ENCODE measurements at regions not wholly inside any gene's neighbourhood (a gene's known extent, or its start where the extent isn't known, plus 50 kb on each side); places are given as distances from the start of the nearest gene placed in this dataset.
"Not testable (repeated sequence)": the region's sequence is repeated elsewhere in the genome, so short reads cannot be mapped to it uniquely, and the experiment has no call there.

DNA sequence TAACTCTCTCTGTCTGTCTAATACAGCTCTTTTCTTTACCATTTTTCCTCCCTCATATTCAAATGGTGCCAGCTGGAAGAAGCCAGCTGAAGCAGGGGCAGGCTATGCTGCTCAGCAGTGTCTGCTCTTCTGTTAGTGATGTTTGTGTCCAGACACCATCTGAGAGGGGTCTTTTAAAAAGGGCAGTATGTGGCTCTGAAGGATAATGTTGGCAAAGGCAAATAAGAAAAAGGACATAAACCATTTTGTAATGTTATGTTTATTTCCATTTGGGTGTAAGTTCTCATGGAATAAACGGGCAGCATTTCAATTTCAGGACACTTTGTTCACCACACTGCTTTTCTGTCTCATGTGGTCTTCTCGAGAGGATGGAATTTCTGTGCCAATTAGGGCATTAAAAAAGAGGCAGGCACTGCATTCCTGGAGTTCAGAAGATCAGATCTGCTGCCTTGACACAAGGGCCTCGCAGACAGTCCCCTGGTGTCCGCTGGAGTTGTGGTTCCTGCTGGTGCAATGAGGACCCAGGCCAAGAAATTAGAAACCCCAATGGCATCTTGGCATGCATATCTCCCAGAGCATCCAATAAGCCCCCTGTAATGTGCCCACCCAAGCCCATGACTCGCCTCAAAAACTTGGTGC, 109.0 kb upstream of the ELMO1 start:
- no peak for DNase-seq
- Histone ChIP-seq H3K4me3 (ENCODE audit: insufficient read depth, low read depth, low read length) (no peak overlapping the region), H3K27me3 (ENCODE audit: control insufficient read depth, insufficient read depth, low read length) (no peaks in the 10 kb centered on the region), H3K36me3 (replicated peaks; ENCODE audit: control insufficient read depth, insufficient read depth, low read length) (no peaks in the 10 kb centered on the region)

DNA sequence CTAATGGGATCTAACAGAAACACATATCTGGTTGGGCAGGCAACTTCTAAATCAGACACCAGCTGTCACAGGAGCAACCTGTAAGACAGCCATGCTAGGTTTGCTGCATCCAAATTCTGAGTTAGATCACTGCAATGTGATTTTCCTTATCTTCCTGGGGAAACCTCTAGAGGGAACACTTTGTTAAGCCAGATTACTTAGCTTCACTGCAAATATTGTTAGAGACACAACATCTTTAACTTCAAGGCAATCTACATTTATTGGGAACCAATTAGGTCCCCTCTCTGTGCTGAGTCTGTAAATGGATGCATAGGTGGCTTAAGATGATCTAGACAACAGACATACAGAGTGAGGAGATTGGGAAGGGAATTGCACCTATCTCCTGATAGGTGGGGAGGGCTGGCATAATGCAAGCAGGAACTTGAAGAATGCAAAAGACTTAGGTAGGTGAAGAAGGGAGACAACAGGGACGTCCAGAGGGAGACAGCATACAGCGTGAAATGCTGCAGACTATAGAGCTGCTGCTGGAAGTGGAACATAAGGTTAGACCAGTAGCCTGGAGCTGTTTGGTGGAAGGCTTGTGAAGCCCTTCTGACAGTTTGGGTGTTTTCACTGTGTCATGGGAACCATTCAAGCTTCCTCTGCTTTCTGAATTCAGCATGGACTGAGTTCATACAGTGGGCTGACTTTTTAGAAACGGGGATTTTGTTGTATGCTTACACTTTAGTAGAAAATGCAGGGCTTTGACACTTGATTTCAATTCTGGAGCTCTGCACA, 109.8 kb upstream of the ELMO1 start:
- H3K4me3 ChIP-seq (ENCODE audit: insufficient read depth, low read depth, low read length): no peak overlapping the region
- H3K36me3 ChIP-seq (replicated peaks; ENCODE audit: control insufficient read depth, insufficient read depth, low read length): no peaks in the 10 kb centered on the region
- H3K27me3 ChIP-seq (ENCODE audit: control insufficient read depth, insufficient read depth, low read length): no peaks in the 10 kb centered on the region
- DNase-seq: no peak

DNA sequence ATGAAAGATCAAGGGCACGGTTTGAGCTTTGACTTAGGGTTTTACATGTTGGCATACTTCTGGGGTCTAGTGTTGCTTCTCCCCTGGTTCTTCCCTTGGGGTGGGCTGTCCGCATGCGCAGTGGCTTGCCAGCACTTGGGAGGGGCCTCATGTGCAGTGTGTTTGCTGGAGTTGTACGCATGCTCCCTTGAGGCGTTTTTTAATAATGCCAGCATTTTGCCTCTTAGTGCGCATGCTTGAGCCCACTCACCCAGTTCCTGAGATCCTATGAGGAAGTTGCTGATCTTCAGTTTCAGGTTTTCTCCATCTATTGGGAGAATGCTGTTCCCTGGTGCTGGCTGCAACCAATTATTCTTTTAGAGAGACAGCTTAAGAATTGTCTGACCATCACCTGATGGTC, 113.4 kb upstream of the GPR141 start:
- H3K36me3 ChIP-seq (replicated peaks; ENCODE audit: control insufficient read depth, insufficient read depth, low read length): peaks cover 3% of the 10 kb centered on the region
- no peaks in the 10 kb centered on the region for H3K27me3 ChIP-seq (ENCODE audit: control insufficient read depth, insufficient read depth, low read length)

DNA sequence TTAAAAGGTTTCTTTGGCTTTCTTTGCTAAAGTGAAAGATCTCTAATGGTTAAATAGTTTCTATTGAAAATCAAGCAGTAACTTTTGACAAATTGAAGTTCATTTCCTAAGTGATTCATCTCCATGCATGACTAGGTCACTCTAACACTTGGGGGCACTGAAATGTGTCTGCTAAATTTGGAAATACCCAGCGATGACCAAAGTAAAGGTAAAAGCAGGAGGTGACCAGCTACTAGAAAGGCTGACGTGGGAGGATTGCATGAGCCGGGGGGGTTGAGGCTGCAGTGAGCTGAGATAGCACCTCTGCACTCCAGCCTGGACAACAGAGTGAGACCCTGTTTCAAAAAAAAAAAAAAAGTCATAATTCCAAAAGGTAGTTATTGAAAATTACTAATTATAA, 111.8 kb upstream of the GPR141 start:
- peaks cover 3% of the 10 kb centered on the region for H3K36me3 ChIP-seq (replicated peaks; ENCODE audit: control insufficient read depth, insufficient read depth, low read length)
- no peak for DNase-seq
- H3K27me3 ChIP-seq (ENCODE audit: control insufficient read depth, insufficient read depth, low read length): no peaks in the 10 kb centered on the region
- H3K4me3 ChIP-seq (ENCODE audit: insufficient read depth, low read depth, low read length): no peak overlapping the region

More for the DNA sequence above, 113.4 kb upstream of the GPR141 start:
- H3K4me3 ChIP-seq (ENCODE audit: insufficient read depth, low read depth, low read length): no peak overlapping the region
- DNase-seq: no peak

DNA sequence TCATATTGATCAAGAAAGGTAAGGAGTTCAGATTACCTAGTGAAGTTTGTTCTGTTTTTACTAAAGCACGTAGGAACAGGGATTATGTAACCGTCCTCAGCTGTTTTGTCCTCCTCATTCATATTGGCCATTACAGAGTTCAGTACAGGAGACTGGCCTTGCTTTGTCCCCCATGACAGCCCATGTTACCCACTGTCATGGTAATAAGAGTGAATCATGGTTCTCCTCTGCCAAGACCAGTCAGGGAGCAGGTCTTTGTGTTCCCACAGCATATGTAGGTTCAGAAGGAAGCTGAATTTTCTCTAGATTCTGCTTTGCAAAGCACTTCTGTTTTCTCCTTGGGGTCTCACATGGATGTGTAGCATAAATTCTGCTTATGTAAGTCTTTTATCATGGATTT, 106.2 kb upstream of the GPR141 start:
- Histone ChIP-seq H3K4me3 (ENCODE audit: insufficient read depth, low read depth, low read length) (no peak overlapping the region), H3K36me3 (replicated peaks; ENCODE audit: control insufficient read depth, insufficient read depth, low read length) (no peaks in the 10 kb centered on the region), H3K27me3 (ENCODE audit: control insufficient read depth, insufficient read depth, low read length) (no peaks in the 10 kb centered on the region)
- no peak for DNase-seq

DNA sequence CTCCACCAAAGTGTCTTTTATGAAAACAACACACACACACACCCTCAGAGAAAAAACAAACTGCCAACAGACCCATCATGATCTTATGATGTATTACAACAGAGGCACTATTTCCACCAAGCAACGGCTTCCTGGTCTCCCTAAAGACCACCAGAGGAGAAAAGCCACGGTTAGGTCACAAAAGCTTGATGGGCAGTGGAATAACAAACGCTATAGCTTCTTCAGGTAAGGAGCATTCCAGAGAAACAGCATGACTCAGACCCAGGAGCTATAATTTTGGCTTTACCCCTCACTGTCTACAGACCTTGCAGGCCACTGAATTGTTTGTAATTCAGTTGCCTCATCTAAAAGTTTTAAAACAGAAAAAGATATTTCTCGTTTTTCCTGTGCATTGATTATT, 105.7 kb upstream of the GPR141 start:
- DNase-seq: no peak
- H3K36me3 ChIP-seq (replicated peaks; ENCODE audit: control insufficient read depth, insufficient read depth, low read length): no peaks in the 10 kb centered on the region
- H3K4me3 ChIP-seq (ENCODE audit: insufficient read depth, low read depth, low read length): no peak overlapping the region
- H3K27me3 ChIP-seq (ENCODE audit: control insufficient read depth, insufficient read depth, low read length): no peaks in the 10 kb centered on the region

DNA sequence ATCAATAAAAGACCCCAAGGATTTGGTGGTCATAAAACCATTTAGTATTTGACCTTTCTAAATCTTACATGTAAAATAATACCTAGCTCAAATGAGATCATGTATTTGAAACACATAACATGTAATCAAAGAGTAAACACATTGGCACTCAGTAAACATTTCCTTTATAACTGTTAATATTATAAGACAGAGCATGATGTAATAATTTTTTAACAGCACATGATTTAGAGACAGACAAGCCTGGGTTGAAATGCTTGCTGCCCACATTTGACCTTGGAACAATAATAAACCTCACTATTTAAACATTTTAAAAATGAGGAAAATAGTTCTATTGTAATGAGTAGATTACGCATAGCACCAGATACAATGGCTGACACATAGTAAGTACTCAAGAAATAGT, 105.2 kb upstream of the GPR141 start:
- Histone ChIP-seq H3K27me3 (ENCODE audit: control insufficient read depth, insufficient read depth, low read length) (no peaks in the 10 kb centered on the region), H3K36me3 (replicated peaks; ENCODE audit: control insufficient read depth, insufficient read depth, low read length) (no peaks in the 10 kb centered on the region), H3K4me3 (ENCODE audit: insufficient read depth, low read depth, low read length) (no peak overlapping the region)
- DNase-seq: no peak

DNA sequence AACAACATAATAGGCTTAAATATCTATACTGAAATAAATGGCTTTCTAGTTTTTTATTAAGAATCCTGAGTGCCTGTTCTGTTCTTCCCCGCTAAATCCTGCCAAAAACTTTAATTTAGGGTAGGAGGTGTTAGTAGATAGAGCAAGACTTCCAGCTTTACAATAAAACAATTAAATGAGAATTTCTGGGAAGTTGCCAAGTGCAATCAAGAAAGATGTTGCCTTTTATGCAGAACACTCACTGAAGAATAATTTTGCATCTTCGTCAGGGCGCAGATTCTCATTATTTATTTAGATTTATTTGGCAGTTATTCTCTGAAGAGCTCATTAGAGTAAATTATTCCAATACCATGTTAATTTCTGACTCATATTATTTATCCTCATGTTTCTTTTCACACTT, 103.2 kb upstream of the GPR141 start:
- Histone ChIP-seq H3K4me3 (ENCODE audit: insufficient read depth, low read depth, low read length) (no peak overlapping the region), H3K27me3 (ENCODE audit: control insufficient read depth, insufficient read depth, low read length) (no peaks in the 10 kb centered on the region), H3K36me3 (replicated peaks; ENCODE audit: control insufficient read depth, insufficient read depth, low read length) (no peaks in the 10 kb centered on the region)
- DNase-seq: no peak

DNA sequence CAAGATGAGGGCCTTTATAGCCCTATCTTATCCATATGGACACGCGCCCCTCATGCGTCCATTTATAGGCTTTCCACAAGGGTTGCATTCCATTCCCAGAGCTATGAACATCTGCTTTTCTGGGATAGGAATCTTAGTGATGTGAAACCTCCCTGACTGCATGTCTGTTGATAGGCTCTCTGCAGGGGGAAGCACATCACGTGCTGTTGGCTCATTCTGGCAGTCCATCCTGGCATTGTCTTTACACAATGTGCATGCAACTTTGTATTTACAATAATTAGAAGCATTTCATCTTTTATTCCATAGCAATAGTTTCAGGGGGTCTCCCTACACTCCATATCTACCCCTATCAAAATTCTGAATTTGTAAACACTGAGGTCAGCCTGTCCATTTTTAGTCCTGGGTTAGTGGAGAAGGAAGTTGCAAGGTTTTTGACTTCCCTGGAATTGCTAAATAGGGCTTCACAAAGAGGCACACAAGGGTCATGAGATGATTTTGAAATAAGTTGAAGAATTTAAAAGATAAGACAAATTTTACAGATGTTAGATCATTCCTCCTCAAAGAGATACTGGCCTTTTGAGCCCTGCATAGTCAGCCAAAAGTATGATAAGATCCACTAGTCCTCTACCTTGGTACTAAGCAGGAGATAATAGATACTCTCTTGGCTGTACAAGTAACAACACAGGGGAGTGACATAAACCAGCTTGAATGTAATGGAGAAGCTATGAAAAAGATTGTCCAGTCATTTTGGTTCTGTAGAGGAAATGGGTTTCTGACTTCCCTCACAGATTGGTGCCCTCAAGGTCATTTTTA, 98.7 kb upstream of the GPR141 start:
- not testable (repeated sequence) for H3K36me3 ChIP-seq (replicated peaks; ENCODE audit: control insufficient read depth, insufficient read depth, low read length); DNase-seq; H3K27me3 ChIP-seq (ENCODE audit: control insufficient read depth, insufficient read depth, low read length); H3K4me3 ChIP-seq (ENCODE audit: insufficient read depth, low read depth, low read length)

DNA sequence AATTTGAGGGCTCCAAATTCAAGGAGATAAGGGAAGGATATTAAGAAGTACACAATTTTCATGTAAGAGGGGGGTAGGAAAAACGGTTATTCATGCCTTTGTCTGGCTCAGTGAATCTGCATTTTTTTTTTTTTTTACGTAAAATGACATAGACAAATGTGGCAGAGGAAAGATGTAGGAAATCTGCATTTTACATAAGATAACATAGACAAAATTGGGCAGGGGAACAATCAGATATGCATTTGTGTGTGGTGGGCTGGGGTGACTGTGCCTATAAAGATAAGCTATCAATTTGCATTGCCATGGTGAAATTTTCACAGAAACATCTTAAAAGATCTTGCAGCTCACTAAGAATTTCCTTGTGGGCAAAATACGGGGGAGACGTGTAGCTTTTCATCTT, 92.7 kb upstream of the GPR141 start:
- no peaks in the 10 kb centered on the region for H3K27me3 ChIP-seq (ENCODE audit: control insufficient read depth, insufficient read depth, low read length)
- no peak overlapping the region for H3K4me3 ChIP-seq (ENCODE audit: insufficient read depth, low read depth, low read length)
- no peak for DNase-seq
- H3K36me3 ChIP-seq (replicated peaks; ENCODE audit: control insufficient read depth, insufficient read depth, low read length): no peaks in the 10 kb centered on the region

DNA sequence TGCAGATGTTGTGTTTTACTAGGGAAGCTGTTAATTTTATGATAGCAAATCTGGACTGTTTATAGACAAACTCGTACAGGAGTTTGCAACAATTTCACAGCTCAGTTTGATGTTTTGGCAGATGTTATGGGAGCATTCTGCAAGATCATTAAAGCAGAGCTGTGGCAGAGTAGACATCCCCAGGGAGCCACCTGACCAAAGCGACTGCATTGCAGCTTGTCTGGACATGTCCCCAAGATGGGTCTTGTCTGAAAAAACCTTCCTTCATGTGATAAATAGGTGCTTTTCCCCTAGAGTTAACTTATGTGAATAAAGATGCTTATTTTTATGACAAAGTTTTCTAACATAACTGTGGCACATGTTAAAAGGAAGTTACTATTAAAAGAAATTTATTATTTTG, 91.2 kb upstream of the GPR141 start:
- Histone ChIP-seq H3K4me3 (ENCODE audit: insufficient read depth, low read depth, low read length) (no peak overlapping the region), H3K36me3 (replicated peaks; ENCODE audit: control insufficient read depth, insufficient read depth, low read length) (no peaks in the 10 kb centered on the region; the same call in 1 of the 2 replicates), H3K27me3 (ENCODE audit: control insufficient read depth, insufficient read depth, low read length) (no peaks in the 10 kb centered on the region)
- no peak for DNase-seq

DNA sequence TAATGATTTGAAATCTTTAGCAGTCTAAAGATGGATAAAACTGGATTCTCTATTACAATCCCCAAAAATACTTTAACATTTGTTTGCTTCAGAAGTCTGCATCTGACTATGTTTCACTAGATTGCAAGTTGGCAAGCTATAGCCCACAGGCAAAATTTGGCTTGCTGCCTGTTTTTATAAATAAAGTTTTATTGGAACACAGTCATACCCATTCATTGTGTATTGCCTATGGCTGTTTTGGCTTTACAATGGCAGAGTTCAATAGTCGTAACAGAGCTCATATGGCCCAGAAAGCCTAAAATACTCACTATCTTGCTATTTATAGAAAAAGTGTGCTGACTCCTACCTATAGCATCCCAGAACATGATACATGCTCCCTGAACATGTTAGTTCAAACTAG, 89.0 kb upstream of the GPR141 start:
- Histone ChIP-seq H3K36me3 (replicated peaks; ENCODE audit: control insufficient read depth, insufficient read depth, low read length) (no peaks in the 10 kb centered on the region; the same call in 1 of the 2 replicates), H3K4me3 (ENCODE audit: insufficient read depth, low read depth, low read length) (no peak overlapping the region), H3K27me3 (ENCODE audit: control insufficient read depth, insufficient read depth, low read length) (no peaks in the 10 kb centered on the region)
- DNase-seq: no peak

DNA sequence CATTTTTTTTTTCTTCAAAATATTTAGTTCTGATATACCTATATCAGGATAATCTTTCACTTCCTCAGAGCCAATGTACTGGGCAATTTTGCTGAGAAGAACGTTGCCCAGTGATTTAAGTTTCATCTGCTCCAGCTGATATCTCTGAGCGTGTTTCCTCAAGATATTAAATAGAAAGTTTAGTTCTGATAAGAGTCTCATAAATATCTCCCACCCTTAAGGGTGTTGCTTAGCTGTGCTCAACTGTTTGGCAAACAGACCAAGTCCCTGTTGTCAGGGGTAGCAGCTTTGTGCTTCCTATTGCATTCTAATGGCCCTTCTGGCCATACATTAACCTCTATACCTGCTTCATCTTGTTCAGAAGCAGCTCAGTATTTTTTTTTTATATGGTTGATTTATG, 84.7 kb upstream of the GPR141 start:
- H3K4me3 ChIP-seq (ENCODE audit: insufficient read depth, low read depth, low read length): no peak overlapping the region
- DNase-seq: no peak
- H3K27me3 ChIP-seq (ENCODE audit: control insufficient read depth, insufficient read depth, low read length): no peaks in the 10 kb centered on the region
- no peaks in the 10 kb centered on the region; the same call in 1 of the 2 replicates for H3K36me3 ChIP-seq (replicated peaks; ENCODE audit: control insufficient read depth, insufficient read depth, low read length)

DNA sequence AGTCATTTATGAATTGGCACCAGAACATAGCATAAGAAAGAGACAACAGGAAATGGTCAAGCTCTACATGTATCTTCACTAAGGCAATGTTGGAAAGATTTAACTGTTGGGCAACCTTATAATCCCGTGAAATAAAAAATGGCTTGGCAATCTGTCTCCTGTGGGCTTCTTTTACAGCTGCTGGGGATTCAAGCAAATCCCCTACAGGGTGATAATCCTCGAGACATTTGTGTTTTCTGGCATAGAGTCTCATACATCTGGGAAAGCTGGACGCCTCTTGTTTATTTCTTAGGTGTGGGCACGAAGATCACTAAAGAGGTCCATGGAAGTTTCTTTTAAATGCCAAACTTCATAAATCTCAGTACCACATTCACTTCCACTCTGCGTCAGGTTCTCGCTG, 82.2 kb upstream of the GPR141 start:
- DNase-seq: no peak
- Histone ChIP-seq H3K4me3 (ENCODE audit: insufficient read depth, low read depth, low read length) (no peak overlapping the region), H3K36me3 (replicated peaks; ENCODE audit: control insufficient read depth, insufficient read depth, low read length) (no peaks in the 10 kb centered on the region; the same call in 1 of the 2 replicates), H3K27me3 (ENCODE audit: control insufficient read depth, insufficient read depth, low read length) (no peaks in the 10 kb centered on the region)

DNA sequence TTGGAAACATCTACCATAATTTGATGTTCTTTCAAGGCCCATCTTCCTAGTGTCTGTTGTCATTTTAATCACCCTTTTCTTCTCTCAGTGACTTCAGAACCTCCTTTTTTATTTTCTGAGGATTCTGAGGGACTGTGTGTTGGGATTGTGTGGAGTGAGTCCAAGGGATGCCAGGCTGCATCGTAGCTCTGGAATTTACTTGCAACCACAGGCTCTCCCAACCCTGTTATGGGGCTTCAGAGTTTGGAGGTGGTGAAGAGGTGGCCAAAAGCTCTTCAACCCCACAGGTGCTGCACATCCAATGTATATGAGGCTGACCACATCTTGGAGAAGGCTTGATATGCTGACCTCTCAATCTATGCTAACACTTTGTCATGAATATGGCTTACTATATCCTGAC, 79.5 kb upstream of the GPR141 start:
- no peak for DNase-seq
- no peak overlapping the region for H3K4me3 ChIP-seq (ENCODE audit: insufficient read depth, low read depth, low read length)
- no peaks in the 10 kb centered on the region for H3K27me3 ChIP-seq (ENCODE audit: control insufficient read depth, insufficient read depth, low read length)
- no peaks in the 10 kb centered on the region for H3K36me3 ChIP-seq (replicated peaks; ENCODE audit: control insufficient read depth, insufficient read depth, low read length)

Measured in H7 (cell line).